Stimulated activated CD8-positive, alpha-beta memory T cell treated with anti-CD3 and anti-CD28 coated beads, Interleukin-12 subunit alpha, Interleukin-12 subunit beta, amount 100 ng/mL, for 24 hours (primary cell): ENCODE measurements at regions not wholly inside any gene's neighbourhood (a gene's known extent, or its start where the extent isn't known, plus 50 kb on each side); places are given as distances from the start of the nearest gene placed in this dataset.

Experiments
- DNase-seq: peaks from one replicate; pipeline ENCODE4 v3.0.0-alpha.2; 2020; ENCODE audit errors: extremely low read depth

DNA sequence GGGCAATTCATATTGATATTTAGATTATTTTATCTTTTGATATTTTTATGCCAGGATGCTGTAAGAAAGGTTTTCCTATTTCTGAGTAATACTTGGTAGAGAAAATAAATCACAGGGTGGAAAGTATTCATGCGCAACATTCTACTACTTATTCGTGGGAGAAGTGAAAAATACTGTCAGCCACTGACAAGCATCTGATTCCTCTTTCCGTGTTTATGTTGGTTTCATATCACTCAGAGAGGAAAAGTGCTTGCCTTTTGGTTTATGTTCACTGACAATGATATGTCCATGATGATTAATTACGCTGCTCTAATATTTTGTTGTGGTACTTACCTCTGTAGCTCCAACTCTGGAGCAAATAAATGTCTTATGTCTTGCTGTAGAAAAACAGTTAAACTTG lies 429.4 kb downstream of the EDEM1 start:
- no peak for DNase-seq

DNA sequence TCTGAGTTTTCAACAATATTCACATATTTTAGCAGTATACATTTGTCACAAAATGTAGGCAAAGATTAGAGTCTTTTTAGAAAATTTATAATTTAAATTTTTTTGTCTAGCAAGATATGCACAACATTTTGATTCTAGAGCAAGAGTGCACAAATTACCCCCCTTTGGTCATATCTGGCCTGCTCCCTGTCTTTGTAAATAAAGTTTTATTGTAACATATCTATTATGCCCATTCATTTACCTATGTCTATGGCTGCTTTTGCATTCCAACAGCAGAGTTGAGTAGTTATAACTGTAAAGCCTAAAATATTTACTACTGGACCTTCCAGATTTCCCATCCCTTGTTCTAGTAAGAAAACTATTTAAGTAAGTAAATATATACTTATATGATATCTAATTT lies 430.7 kb downstream of the EDEM1 start:
- DNase-seq = no peak

DNA sequence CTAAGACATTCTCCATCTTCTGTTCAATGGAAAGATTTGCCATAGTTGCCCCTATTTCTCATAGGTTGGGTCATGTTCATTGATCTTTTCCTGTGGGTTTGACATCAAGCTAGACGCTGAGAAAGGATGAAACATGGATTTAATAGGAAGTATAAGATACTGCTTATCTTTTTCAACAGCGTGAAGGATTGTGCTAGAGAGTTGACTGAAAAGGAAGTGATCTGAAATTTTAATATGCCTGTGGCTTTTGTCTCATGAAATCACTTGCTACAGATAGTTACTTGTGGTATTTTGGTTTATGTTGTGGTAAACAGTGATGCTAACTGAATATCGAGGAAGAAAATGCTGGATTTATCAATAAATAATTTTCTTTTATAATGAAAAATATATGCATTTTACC lies 442.9 kb downstream of the EDEM1 start:
- no peak for DNase-seq

DNA sequence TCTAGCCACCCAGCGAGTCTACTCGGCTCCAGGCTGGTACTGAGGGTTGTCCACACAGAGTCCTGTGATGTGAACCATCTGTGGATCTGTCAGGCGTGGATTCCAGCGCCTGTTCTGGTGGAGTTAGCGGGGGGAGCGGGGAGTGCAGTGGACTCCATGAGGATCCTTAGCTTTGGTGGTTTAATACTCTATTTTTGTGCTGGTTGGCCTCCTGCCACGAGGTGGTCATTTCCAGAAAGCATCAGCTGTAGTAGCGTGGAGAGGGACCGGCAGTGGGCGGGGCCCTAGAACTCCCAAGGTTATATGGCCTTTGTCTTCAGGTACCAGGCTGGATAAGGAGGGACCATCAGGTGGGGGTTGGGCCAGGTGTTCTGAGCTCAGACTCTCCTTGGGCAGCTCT lies 446.5 kb downstream of the EDEM1 start:
- no peak for DNase-seq

DNA sequence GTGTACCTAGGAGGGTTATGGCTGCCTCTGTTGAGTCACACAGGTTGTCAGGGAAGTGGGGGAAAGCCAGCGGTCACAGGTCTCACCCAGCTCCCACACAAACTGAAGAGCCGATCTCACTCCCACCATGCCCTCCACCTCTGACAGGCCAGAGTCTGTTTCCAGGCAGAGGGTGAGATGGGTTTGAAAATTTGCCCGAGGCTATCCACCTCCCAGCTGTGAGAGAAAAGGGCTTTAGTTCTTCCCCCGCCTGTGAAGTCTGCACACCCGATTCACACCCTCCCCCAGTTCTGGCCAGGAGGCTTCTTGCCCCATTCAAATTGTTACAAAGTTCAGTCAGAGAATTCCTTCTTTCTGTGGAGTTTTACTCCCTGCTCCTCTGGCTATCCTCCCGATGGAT lies 446.9 kb downstream of the EDEM1 start:
- no peak for DNase-seq

DNA sequence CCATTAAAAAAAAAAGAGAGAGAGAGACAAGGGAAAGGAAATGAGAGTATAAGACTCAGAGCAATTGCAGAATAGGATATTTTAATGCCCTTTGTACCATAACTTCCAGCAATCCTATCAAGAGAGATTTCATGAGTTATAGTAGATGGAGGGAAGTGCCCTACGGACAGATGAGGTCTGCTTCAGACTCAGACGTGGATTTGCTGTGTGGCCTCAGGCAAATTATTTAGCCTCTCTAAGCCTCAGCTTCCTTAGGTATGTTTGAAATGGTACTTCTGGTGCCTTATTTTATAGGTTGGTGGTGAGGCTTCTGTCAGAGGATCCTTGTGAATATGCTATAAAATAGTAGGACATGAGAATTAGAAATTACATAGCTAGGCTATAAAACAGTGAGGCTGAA lies 448.2 kb downstream of the EDEM1 start:
- no peak for DNase-seq

DNA sequence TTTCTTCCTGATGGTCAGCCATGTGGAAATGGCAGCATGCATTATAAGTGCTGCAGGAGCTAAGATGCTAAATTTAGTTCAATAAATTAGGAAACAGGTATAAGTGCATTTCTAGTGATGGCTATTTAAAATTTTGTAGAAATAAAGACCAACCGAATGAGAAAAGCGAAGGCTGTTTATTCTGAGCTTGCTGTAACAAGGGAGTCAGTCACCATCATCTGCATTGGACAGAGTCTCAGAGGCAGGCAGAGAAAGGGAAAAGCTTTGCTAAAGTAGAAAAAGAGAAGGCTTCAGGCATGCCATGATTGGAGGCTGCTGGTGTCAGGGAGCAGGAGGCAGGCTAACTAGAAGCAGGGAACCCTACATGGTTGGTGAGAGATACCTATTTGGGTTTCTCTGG lies 451.0 kb downstream of the EDEM1 start:
- no peak for DNase-seq

DNA sequence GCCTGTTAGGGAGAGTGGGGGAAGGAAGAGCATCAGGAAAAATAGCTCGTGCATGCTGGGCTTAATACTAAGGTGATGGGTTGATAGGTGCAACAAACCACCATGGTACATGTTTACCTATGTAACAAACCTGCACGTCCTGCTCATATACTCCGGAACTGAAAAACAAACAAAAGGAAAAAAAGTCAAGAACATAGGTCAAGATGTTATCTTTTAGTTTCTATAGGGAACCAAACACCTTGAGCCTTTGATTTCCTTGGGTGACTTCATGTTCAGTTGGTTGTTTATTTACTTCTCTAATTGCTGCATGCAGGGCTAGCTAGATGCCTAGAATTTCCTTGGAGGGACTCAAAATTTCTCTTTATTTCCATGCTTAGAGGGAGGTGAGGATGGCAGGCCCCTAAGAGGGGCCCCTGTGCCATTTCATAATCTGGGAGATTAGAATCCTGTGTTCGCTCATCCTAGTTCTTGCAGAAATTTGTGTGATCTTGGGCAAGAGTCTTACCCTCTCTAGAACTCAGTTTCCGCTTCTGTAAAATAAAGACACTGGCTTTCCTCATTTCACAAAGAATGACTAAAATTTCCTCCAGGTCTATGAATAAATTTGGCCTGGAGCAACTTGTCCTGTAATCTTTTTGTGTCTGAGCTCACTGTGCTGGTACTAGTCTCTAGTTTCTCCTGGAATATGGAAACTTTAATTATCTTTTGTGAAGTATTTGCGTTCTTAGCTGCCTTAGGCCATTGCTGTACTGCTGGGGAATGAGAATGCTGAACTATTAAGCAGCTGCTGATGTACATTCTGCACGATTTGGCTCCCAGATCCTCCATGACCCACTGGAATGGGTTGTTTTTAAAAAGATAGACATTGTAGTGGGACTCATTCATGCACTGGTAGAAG lies 457.5 kb downstream of the EDEM1 start:
- DNase-seq = no peak

DNA sequence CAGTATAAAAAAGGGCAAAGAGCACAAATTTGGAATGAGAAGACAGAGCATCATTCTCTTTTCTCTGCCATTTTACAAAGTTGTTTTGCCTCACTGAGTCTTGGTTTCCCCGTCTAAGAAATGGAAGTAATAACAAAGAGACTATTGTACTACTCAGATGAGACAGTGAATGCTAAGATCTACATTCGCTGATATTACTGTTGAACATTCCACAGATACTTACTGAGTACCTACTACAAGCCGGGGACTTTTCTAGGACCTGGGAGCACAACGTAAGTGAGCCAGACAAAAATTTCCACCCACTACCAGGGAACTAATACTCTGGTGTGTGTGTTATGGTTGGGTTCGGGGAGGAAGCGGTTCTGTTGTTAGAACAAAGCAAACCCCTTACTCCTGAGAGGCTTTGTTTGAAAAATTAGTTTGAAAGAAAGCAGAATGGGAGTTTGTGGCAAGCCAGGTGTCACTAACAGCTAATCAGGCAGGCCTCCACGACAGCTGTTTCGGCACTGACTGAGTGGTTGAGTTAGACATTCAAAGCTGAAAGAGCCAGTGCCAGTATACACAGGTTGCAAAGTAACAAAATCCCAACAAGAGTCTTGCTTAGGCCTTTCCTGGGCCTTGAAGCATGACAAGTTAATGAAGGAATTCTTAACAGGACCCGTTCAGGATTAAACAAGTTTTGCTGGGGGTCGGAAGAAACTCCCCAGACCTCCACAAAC lies 458.3 kb downstream of the EDEM1 start:
- DNase-seq = no peak

DNA sequence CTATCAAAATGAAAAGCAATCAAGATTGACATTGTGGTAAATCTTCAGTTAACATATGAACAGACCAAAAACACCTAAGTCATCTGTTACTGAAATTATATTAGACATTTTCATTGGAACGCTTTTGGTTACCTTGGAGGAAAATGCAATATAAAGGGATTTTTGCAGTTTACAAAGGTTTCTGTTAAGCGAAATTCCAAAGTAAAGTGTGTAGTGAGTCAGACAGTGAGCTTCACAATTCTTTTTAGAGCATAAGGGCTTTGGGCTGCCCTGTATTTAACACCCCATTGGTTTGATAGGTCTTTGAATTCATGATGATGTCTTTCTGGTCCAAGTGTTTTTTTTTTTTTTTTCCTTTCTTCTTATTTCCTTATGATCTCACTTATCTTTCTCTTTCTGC lies 462.8 kb downstream of the EDEM1 start:
- DNase-seq = no peak

DNA sequence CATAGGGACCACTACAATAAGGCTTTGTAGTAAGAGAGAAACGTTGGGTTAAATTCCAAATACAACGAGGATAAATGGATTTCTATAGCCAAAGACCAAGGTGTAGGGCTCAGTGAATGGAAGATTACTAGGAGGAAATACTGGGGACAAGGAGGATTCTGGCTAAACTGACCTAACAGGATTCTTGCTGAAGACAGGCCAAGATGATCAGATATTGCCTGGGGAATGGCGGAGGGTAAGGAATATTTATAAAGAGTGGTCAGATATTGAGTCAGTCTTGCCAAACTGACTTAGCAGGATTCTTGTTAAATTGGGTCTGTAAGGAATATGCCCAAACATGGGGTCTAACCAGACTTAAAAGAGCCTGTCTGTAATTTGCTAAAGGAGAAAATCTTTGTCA lies 463.8 kb downstream of the EDEM1 start:
- no peak for DNase-seq

DNA sequence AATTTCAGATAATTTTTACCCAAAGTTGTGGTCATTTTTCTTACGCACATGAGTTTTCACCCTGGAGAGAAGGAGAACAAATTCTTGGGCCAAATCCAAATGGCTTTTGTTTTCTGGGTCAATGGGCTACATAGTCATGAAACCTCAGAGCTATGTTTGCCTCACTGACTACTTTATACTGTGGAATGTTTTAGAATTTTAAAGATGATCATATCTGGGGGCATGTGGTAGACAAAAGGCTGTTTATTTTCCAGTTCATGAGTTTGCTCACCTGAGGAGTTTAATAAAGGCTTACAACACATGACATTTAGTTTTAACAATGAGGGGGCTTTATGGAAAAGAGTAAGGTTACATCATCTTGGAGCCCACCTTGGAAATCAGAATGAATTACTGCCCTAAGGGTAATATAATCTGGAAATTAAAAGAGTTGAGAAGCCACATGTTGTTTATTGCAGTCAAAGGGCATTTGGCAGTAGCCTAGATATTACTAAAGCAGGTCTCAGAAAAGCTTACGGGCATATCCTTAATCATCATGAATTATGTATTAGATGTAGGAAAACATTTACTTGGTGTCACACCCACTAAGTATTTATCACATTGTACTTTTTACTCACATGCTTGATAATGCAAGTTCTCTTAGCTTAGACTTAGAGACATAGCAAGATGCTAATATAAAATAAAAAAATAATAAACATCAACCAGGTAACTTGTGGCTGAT lies 466.1 kb downstream of the EDEM1 start:
- no peak for DNase-seq

DNA sequence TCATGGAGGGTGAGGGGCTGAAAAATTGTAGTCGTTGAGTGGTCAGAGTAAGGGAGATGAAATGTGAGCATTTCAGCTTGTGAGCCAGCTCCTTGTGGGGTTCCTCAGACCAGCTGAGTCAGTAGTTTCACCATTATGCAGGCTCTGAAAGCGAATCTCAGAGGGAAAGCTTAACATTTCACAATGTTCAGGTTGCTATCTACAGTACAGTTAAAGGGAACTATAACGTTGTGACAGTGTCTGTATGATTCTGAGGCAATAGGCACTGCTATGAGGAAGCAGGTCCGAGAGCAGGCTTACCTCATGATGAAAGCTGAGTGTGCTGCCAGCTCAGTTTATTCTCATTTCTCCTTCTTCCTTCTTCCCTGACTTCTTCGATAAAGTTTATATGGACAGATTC lies 469.6 kb downstream of the EDEM1 start:
- no peak for DNase-seq

DNA sequence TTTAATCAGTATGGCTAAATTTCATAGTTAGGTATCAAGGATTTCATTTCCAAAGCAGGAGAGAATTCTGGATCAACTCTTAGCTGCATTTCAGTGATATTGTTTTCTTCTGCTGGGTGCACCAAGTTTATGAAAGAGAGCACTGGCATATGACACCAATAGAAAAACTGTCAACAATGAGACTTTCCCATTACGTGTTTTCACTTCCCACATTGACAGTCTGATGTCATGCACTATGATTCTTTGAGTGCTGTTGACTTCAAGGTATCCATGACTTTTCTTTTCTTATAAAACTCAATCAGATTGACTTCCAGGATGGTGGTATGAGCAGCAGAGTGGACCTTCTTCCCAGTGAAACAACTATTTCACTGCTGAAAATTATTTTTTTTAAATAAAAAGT lies 476.1 kb downstream of the EDEM1 start:
- DNase-seq = no peak

DNA sequence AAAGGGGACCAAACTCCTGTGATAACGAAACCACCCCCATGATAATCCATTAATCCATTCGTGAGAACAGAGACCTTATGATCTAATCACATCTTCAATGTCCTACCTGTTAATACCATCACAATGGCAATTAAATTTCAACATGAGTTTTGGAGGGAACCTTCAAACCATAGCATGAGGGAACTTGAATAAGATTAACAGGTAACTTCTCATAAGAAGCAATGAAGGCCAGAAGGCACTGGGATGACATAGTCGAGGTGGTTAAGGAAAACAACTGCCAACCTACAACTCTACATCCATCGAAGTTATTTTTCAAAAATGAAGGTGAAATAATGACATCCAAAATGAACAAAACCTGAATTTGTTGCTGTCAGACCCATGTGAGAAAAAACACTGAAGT lies 478.9 kb downstream of the EDEM1 start:
- DNase-seq = no peak

DNA sequence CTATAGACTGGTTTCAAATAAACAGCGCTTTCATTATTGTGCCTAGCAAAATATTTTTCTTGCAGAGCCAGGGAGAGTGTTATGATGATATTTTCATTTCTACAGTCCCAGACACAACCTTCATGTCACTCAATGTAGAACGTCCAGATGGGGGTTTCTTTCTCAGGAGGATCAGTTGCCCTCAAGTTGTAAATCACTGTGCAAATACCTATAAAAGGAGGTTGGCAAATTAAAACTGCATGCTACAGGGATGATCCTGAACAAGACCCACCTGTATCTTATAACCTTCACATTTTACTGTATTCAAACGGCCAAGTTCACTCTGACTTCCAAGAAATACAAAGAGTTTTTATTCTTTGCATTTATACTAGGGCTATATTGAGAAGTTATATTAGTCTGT lies 486.0 kb downstream of the EDEM1 start:
- no peak for DNase-seq

DNA sequence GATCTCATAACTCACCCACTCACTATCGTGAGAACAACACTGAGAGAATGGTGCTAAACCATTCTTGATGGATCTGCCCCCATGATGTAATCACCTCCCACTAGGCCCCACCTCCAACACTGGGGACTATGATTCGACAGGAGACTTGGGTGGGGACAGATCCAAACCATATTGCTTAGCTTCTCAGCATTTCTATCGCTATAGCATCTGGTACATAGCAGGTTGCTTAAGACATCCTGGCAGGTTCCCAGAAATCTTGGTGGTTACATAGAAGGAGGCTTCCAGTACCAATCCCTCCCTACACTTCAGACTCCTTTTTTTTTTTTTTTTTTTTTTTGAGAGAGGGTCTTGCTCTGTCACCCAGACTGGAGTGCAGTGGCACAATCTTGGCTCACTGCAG lies 487.8 kb downstream of the EDEM1 start:
- DNase-seq = no peak

DNA sequence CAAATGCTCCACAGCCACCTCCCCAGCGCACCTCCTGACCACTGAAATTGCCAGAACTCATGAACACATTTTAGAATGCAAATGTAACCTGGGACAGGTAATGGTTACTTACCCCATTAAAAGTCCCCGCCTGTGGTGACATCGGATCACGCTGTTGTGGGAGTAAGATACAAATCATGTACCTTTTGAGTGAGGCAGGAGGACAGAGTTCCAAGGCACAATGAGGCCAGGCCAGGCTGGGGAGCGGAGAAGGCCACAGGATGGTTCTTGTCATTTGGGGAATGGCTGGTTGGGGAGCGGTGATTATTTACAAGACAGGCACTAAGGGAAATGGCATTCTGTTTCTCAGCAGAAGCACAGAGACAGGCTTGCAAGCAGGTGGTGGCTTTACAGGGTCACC lies 490.0 kb downstream of the EDEM1 start:
- no peak for DNase-seq

DNA sequence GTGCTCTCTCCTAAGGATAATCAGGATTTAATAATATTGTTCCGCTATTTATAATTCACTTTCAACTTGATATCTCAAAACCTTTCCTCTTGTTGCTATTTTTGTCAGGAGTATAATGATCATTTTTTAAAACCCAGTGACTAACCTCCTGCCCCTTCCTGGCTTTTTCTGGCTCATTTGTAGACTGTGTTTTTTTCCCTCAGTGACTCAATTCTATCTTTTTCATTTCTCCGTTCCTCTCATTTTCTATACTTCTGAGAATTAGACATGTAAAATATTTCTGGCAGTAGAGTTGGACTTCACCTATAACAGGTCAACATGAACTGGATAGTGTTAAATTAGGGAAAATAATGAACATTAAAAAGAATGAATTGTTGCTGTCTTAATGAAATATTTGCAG lies 490.7 kb downstream of the EDEM1 start:
- DNase-seq = no peak

DNA sequence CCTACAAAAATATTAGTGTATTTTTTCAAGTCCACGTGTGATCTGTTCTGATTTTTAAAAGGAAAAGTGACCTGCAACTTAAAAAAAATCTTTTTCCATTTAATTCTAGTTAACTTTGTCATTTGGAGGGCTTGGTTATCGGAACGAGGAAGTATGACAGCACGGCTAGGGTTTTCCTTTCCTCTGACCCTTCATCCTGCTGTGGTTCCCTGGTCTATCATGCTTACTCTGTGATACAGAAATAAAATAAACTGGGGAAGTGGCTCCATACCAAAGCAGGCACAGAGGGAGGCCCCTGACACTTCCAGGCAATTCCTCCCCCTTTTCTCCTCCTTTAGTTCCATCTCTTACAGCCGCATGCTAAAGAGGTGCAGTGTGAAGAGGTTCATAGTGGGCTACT lies 491.3 kb downstream of the EDEM1 start:
- no peak for DNase-seq

DNA sequence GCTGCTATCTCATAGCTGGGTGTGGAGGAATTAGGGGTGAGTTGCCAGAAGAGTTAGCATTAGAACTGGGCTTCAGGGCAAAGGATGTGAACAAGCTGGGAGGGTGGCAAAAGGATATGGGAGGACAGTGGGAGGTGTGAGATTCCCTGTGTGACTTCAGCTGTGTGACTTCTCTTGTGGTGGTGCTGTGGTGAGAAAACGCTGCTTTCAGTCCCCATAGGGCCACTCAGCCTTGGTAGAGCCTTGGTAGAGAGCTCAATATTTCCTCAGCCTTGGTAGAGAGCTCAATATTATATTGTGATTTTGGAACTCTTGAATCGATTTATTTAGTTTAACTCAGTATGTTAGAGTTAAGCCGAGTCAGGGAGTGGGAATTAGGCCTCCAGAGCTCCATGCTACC lies 499.7 kb downstream of the EDEM1 start:
- no peak for DNase-seq

DNA sequence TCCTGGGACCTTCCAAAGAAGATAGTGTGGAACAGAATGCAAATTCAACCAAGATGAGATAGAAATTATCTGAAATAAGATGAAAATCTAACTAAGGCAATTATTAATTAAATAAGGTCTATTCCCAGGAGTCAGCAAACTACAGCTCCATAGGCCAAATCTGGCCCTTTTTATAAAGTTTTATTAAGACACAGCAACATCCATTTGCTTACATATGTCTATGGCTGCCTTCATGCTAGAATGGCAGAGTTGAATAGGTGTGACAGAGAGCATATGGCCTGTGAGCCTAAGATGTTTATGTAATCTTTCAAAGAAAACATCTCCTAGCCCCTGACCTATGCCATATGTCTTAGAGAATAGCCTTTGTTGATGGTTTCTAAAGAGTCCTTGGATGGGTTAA lies 503.0 kb downstream of the EDEM1 start:
- DNase-seq = no peak
